A673 (cell line): ENCODE measurements at regions not wholly inside any gene's neighbourhood (a gene's known extent, or its start where the extent isn't known, plus 50 kb on each side); places are given as distances from the start of the nearest gene placed in this dataset.

Source experiments
- BruUV-seq: library from RNA; stranded (reverse); fragments of 400-500 nt; replicated peaks from 2 replicates; lab custom pipeline; 2021; lab: Mats Ljungman, UMichigan
- CTCF ChIA-PET: fragments of 300-600 bp; sonication (Branson Sonifier 250); formaldehyde crosslinking; loops from one replicate; lab custom pipeline; 2022; ENCODE audit warnings: antibody characterized with exemption; lab: Charles Lee
- POLR2A ChIA-PET: fragments of 300-600 bp; sonication (Branson Sonifier 250); formaldehyde crosslinking; loops from one replicate; lab custom pipeline; 2022; ENCODE audit warnings: antibody characterized with exemption; ENCODE audit not compliant: low non-redundant PET; lab: Charles Lee
- DNase-seq: peaks from one replicate; pipeline ENCODE4 v3.0.0-alpha.2; 2015; ENCODE audit warnings: low spot score
- H3K27ac ChIP-seq: fragments of 200-600 bp; sonication (generic); 2 replicates; pipeline ENCODE4 v1.5.1; 2016; ENCODE audit warnings: mixed run types, low read depth, mild to moderate bottlenecking, mixed read lengths, antibody characterized with exemption, low read length; ENCODE audit not compliant: poor library complexity, severe bottlenecking
- H3K27me3 ChIP-seq: fragments of 200-600 bp; sonication (generic); replicated peaks from 2 replicates; pipeline ENCODE4 v1.6.1; 2017; ENCODE audit warnings: mixed run types, low read depth, mild to moderate bottlenecking, mixed read lengths, antibody characterized with exemption, low read length; ENCODE audit not compliant: insufficient read depth, poor library complexity
- H3K36me3 ChIP-seq: fragments of 200-600 bp; sonication (generic); 2 replicates; pipeline ENCODE4 v1.6.1; 2016; ENCODE audit warnings: mixed run types, mild to moderate bottlenecking, mixed read lengths, antibody characterized with exemption, low read length; ENCODE audit not compliant: insufficient read depth, poor library complexity, severe bottlenecking
- H3K4me1 ChIP-seq: fragments of 200-600 bp; sonication (generic); 2 replicates; pipeline ENCODE4 v1.6.1; 2017; ENCODE audit warnings: mixed run types, mild to moderate bottlenecking, mixed read lengths, antibody characterized with exemption, low read length; ENCODE audit not compliant: insufficient read depth, poor library complexity, severe bottlenecking
- H3K4me3 ChIP-seq: fragments of 200-600 bp; sonication (generic); 2 replicates; pipeline ENCODE4 v1.5.1; 2016; ENCODE audit warnings: low read depth, mixed run types, mild to moderate bottlenecking, mixed read lengths, low read length; ENCODE audit not compliant: poor library complexity, severe bottlenecking
- H3K9me3 ChIP-seq: fragments of 200-600 bp; sonication (generic); 2 replicates; pipeline ENCODE4 v1.6.1; 2016; ENCODE audit warnings: mixed run types, low read depth, mild to moderate bottlenecking, mixed read lengths, antibody characterized with exemption, low read length; ENCODE audit not compliant: poor library complexity, severe bottlenecking
- CTCF ChIP-seq: fragments of 300-800, 200-600 bp; sonication (generic); conservative IDR thresholded peaks from 2 replicates; pipeline ENCODE4 v1.5.1; 2017; ENCODE audit warnings: low read depth, mild to moderate bottlenecking, antibody characterized with exemption, low read length, moderate library complexity, mixed read lengths
- EZH2 ChIP-seq: fragments of 200-600 bp; sonication (generic); IDR thresholded peaks from 2 replicates; pipeline ENCODE4 v1.6.1; 2017; ENCODE audit warnings: borderline replicate concordance, low read depth, mild to moderate bottlenecking, mixed read lengths, antibody characterized with exemption, low read length; ENCODE audit not compliant: poor library complexity, severe bottlenecking
- intact Hi-C: fragments of 100-400 bp; cut with micrococcal nuclease; formaldehyde crosslinking; loops from one replicate; pipeline ENCODE4 v1.10.0; 2022; ENCODE audit not compliant: unreplicated experiment

- no peak for TF ChIP-seq CTCF
- TF ChIP-seq EZH2: no peak
- Histone ChIP-seq H3K36me3 (no peaks in the 10 kb centered on the region), H3K4me1 (no peaks in the 10 kb centered on the region), H3K27me3 (no peaks in the 10 kb centered on the region), H3K4me3 (no peak overlapping the region), H3K9me3 (no peaks in the 10 kb centered on the region), H3K27ac (no peak overlapping the region)
- DNase-seq: no peak
- BruUV-seq: no TSS peak
- ChIA-PET CTCF (no interaction called here), POLR2A (no interaction called here)
- intact Hi-C loops: no loop called here
These were observed 120.4 kb upstream of the KRR1 start for GRCh38 chr12:75631831-75632230.

- ChIA-PET CTCF (no interaction called here), POLR2A (no interaction called here)
- no peaks in the 10 kb centered on the region for H3K27me3 ChIP-seq
- TF ChIP-seq EZH2 (no peak), CTCF (no peak)
- H3K27ac ChIP-seq: no peak overlapping the region
- H3K4me3 ChIP-seq: no peak overlapping the region
- H3K4me1 ChIP-seq: no peaks in the 10 kb centered on the region
- no peaks in the 10 kb centered on the region for H3K9me3 ChIP-seq
- intact Hi-C loops: no loop called here
- no TSS peak for BruUV-seq
- DNase-seq: no peak
- no peaks in the 10 kb centered on the region for H3K36me3 ChIP-seq
These were observed 118.7 kb upstream of the KRR1 start for GRCh38 chr12:75630091-75630490.

GRCh38 chr12:75628916-75629315, 117.5 kb upstream of the KRR1 start:
- Histone ChIP-seq H3K27ac (no peak overlapping the region), H3K36me3 (no peaks in the 10 kb centered on the region), H3K9me3 (no peaks in the 10 kb centered on the region), H3K27me3 (no peaks in the 10 kb centered on the region), H3K4me3 (no peak overlapping the region), H3K4me1 (no peaks in the 10 kb centered on the region)
- BruUV-seq: no TSS peak
- TF ChIP-seq EZH2: no peak
- no peak for TF ChIP-seq CTCF
- DNase-seq: no peak
- POLR2A ChIA-PET: no interaction called here
- intact Hi-C loops: loop anchor here (10.0 kb wide), 1 partner anchor 826 kb away; no protein-coding TSS in a partner anchor
- CTCF ChIA-PET: no interaction called here
